OCI-LY3 (cell line): ENCODE measurements at regions not wholly inside any gene's neighbourhood (a gene's known extent, or its start where the extent isn't known, plus 50 kb on each side); places are given as distances from the start of the nearest gene placed in this dataset.

Source experiments
- CTCF ChIP-seq: fragments of 200-600, 300-600 bp; sonication (generic); IDR thresholded peaks from 2 replicates; pipeline ENCODE4 v1.5.1; 2014; ENCODE audit warnings: antibody characterized with exemption, low read length, low read depth
- EZH2phosphoT487 ChIP-seq: fragments of 200-600 bp; shearing (Covaris generic); IDR thresholded peaks from 2 replicates; pipeline ENCODE4 v1.6.1; 2018; ENCODE audit warnings: antibody characterized with exemption, mixed run types, low read depth

DNA sequence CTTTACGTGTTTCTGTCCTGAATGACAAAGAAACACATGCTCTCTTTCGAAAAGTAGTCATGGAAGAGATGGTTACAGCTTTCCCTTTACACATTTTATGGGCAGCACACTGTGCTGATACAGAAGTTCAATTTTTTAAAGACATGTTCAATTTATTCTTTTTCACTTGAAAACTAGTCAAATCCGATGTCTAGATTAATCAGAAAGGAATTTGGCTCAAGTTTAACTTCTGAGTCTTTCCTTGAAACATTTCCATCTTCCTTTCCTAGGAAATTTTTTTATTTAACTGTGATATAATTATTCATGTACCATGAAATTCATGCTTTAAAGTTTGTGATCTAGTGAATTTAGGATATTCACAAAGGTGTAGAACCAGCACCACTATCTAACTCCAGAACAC is 360.1 kb downstream of the TNS3 start:
- TF ChIP-seq CTCF, result no peak
- TF ChIP-seq EZH2phosphoT487, result no peak
